ENCODE measurements at regions not wholly inside any gene's neighbourhood (a gene's known extent, or its start where the extent isn't known, plus 50 kb on each side); places are given as distances from the start of the nearest gene placed in this dataset.
"Not testable (repeated sequence)": the region's sequence is repeated elsewhere in the genome, so short reads cannot be mapped to it uniquely, and the experiment has no call there.

DNA sequence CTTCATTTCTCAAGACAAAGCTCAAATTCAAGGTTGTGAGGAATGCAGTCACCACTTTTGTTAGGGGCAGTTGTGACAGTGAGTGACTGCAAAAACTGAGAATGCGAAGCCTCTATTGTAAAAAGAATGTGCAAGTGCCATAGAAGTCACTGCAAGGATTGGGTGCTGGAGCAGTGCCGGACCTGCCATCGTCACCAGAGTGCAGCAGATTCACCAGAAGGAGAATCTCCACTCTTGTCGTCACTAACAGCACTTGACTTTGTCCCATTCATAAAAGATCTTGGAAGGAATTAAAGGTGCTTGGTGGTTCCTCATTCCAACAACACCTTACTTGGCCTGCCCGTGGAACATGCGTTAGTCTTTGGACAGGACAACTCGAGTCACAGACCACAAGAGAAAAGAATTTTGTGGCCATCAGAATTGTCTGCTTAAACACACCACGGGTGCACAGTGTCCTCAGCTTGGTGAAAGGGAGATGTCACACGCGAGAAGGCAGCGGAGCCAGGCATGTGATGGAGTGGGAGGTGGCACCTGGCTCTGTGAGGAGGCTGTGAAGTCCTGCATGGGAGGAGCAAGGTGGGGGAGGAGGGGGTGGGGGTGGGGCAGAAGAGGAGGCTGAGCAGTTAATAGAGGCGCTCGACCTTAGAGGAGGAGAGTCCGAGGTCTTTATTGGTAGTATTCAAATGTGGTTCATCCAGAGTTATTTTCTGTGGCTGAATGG, 100.9 kb upstream of the SPDYE9 start:
- TF ChIP-seq EZH2 (IDR thresholded peaks at IDR 0.05; ENCODE audit: insufficient read depth, poor library complexity, severe bottlenecking); EZH2phosphoT487 (IDR thresholded peaks at IDR 0.05; ENCODE audit: insufficient read depth, low read depth): not testable (repeated sequence)

All from GM23248 (cell line).